Right lobe of liver (tissue), 6 donors: ENCODE measurements at regions not wholly inside any gene's neighbourhood (a gene's known extent, or its start where the extent isn't known, plus 50 kb on each side); places are given as distances from the start of the nearest gene placed in this dataset.

Source experiments
- ATAC-seq, 4 donors: fragments of 200-7000 bp; cut with Tn5 transposase; one replicate each; pipeline ENCODE4 v1.9.1; 2020; ENCODE audit warnings: mild to moderate bottlenecking in 4 of 4, moderate library complexity in 4 of 4
- DNase-seq, 3 donors: peaks; one replicate each; pipeline ENCODE4 v3.0.0-alpha.2; 2020
- H3K27ac ChIP-seq, 3 donors: fragments of 200-600 bp; one replicate each; pipeline ENCODE4 v1.8.0; 2022
- H3K27me3 ChIP-seq, 2 donors: fragments of 200-600 bp; one replicate each; pipeline ENCODE4 v1.8.0; 2022
- H3K36me3 ChIP-seq, 4 donors: fragments of 200-600 bp; sonication (generic) in 1 of 4; one replicate each; pipeline versions ENCODE4 v1.5.1 to v1.8.0; 2017 to 2022; ENCODE audit warnings: control low read depth in 1 of 4
- H3K4me1 ChIP-seq, 4 donors: fragments of 200-600 bp; sonication (generic) in 1 of 4; one replicate each; pipeline versions ENCODE4 v1.5.1 to v1.8.0; 2017 to 2022; ENCODE audit warnings: control low read depth in 1 of 4
- H3K4me3 ChIP-seq, 3 donors: fragments of 200-600 bp; one replicate each; pipeline ENCODE4 v1.8.0; 2022
- H3K9me3 ChIP-seq, 4 donors: fragments of 200-600 bp; sonication (generic) in 1 of 4; one replicate each; pipeline versions ENCODE4 v1.5.1 to v1.8.0; 2017 to 2022; ENCODE audit warnings: control low read depth in 1 of 4
- POLR2A ChIP-seq: fragments of 450-650 bp; IDR thresholded peaks from one replicate; pipeline ENCODE4 v1.6.1; 2017; ENCODE audit warnings: antibody characterized with exemption, mild to moderate bottlenecking
- WGBS: methylation state at CpG from one replicate; pipeline ENCODE4 v1.1.6; 2018; ENCODE audit warnings: low coverage, low lambda C conversion rate; ENCODE audit not compliant: insufficient coverage; ENCODE audit errors: missing lambda C conversion rate; 5-methylcytosine and 5-hydroxymethylcytosine counted together
- intact Hi-C, 2 donors: fragments of 100-400 bp; cut with DNase I; formaldehyde crosslinking; loops; one replicate each; pipeline versions ENCODE4 v1.11.2 to v1.14.1; 2022
- TF ChIP-seq, protein P1 (sequence below), 4 donors: fragments of 200-600 bp in 3 of 4; fragments of 450-650 bp in 1 of 4; IDR thresholded peaks; one replicate each; pipeline versions ENCODE4 v1.5.1 to v1.8.0; 2016 to 2022; ENCODE audit warnings: antibody characterized with exemption in 4 of 4, mild to moderate bottlenecking in 2 of 4
- donor health status: DM: no; HTN: yes; CAD: no.
- donor health status: DM: no; HTN: no; CAD: no.
- donor health status: DM: no; HTN: no; CAD: no.
- donor health status: DM: no; HTN: yes; CAD: no.
- donor health status: DM: no; HTN: yes; CAD: no.

- 57% methylated on average over 6 of the region's 12 CpGs for WGBS
- Histone ChIP-seq H3K4me1 (peaks cover 0 to 10% (median 0%) of the 10 kb centered on the region in 4 donors), H3K36me3 (no peaks in the 10 kb centered on the region), H3K27me3 (no peaks in the 10 kb centered on the region), H3K4me3 (no peak overlapping the region), H3K27ac (no peak overlapping the region), H3K9me3 (no peaks in the 10 kb centered on the region)
- DNase-seq: no peak
- intact Hi-C loops: no loop called here
- TF ChIP-seq, protein P1, sequence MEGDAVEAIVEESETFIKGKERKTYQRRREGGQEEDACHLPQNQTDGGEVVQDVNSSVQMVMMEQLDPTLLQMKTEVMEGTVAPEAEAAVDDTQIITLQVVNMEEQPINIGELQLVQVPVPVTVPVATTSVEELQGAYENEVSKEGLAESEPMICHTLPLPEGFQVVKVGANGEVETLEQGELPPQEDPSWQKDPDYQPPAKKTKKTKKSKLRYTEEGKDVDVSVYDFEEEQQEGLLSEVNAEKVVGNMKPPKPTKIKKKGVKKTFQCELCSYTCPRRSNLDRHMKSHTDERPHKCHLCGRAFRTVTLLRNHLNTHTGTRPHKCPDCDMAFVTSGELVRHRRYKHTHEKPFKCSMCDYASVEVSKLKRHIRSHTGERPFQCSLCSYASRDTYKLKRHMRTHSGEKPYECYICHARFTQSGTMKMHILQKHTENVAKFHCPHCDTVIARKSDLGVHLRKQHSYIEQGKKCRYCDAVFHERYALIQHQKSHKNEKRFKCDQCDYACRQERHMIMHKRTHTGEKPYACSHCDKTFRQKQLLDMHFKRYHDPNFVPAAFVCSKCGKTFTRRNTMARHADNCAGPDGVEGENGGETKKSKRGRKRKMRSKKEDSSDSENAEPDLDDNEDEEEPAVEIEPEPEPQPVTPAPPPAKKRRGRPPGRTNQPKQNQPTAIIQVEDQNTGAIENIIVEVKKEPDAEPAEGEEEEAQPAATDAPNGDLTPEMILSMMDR (IDR thresholded peaks at IDR 0.05): no peak
- no peak for TF ChIP-seq POLR2A
- peak in 1 of 4 donors; percentile 57 for ATAC-seq
These were observed 326.6 kb downstream of the MN1 start for GRCh38 chr22:27474711-27475547.

- Histone ChIP-seq H3K4me3 (no peak overlapping the region), H3K9me3 (no peaks in the 10 kb centered on the region), H3K27me3 (no peaks in the 10 kb centered on the region), H3K27ac (no peak overlapping the region), H3K36me3 (no peaks in the 10 kb centered on the region), H3K4me1 (peaks cover 0 to 10% (median 0%) of the 10 kb centered on the region in 4 donors)
- WGBS: 65% methylated on average over 2 of the region's 3 CpGs
- intact Hi-C loops: no loop called here
- ATAC-seq: peak in 1 of 4 donors; percentile 10
- TF ChIP-seq POLR2A: no peak
- TF ChIP-seq, protein P1 (IDR thresholded peaks at IDR 0.05): no peak
- no peak for DNase-seq
These were observed 326.0 kb downstream of the MN1 start for GRCh38 chr22:27475548-27475897.

- Histone ChIP-seq H3K4me3 (no peak overlapping the region), H3K4me1 (peaks cover 0 to 10% (median 0%) of the 10 kb centered on the region in 4 donors), H3K27me3 (no peaks in the 10 kb centered on the region), H3K36me3 (no peaks in the 10 kb centered on the region), H3K27ac (no peak overlapping the region), H3K9me3 (no peaks in the 10 kb centered on the region)
- DNase-seq (peak in 1 of 3 donors; percentile 58), ATAC-seq (peak; percentile 35 to 87 (median 70))
- TF ChIP-seq POLR2A: no peak
- TF ChIP-seq, protein P1 (IDR thresholded peaks at IDR 0.05): no peak
- 54% methylated on average over 10 of the region's 11 CpGs for WGBS
- intact Hi-C loops: no loop called here
These were observed 325.2 kb downstream of the MN1 start for GRCh38 chr22:27476318-27476717.

- no peaks in the 10 kb centered on the region for H3K9me3 ChIP-seq
- intact Hi-C loops: no loop called here
- no peaks in the 10 kb centered on the region for H3K36me3 ChIP-seq
- 86% methylated on average over 7 of the region's 8 CpGs for WGBS
- no peak overlapping the region for H3K27ac ChIP-seq
- H3K4me1 ChIP-seq: peaks cover 0 to 10% (median 0%) of the 10 kb centered on the region in 4 donors
- ATAC-seq (peak in 2 of 4 donors; percentile 12 to 43), DNase-seq (no peak)
- H3K27me3 ChIP-seq: no peaks in the 10 kb centered on the region
- H3K4me3 ChIP-seq: no peak overlapping the region
- no peak for TF ChIP-seq POLR2A
- TF ChIP-seq, protein P1 (IDR thresholded peaks at IDR 0.05): no peak
These were observed 324.8 kb downstream of the MN1 start for GRCh38 chr22:27476729-27477128.
